ENCODE measurements at regions not wholly inside any gene's neighbourhood (a gene's known extent, or its start where the extent isn't known, plus 50 kb on each side); places are given as distances from the start of the nearest gene placed in this dataset.

GRCh38 chr14:28059254-28059653 is 707.3 kb upstream of the FOXG1 start:
- ATAC-seq (no peak), DNase-seq (no peak)
- intact Hi-C loops (cut with DNase I, micrococcal nuclease) = no loop called here

DNA sequence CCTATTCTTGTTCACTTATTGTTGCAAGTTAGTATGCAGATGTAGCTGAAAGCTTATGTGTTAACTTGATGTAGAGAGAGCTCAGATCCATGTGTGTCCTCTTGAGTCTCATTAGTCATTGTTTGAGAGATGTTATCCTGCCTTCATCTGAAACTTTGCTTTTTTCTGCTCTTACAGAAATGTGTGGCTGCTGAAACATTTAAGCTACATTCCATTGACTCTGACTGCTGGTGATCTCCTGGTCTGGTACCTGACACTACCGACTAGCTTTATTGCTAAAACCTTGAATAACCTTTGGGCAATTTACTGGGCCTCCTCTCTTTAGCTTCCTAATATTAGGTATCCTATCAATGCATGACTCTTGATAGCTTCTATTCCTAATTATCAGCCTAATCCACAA is 705.6 kb upstream of the FOXG1 start:
- intact Hi-C loops (cut with DNase I, micrococcal nuclease) = no loop called here
- ATAC-seq (no peak), DNase-seq (no peak)

GRCh38 chr14:28077021-28077420 is 689.6 kb upstream of the FOXG1 start:
- intact Hi-C loops (cut with DNase I, micrococcal nuclease) = no loop called here
- ATAC-seq (no peak), DNase-seq (no peak)

GRCh38 chr14:28083389-28083788 is 683.2 kb upstream of the FOXG1 start:
- DNase-seq (no peak), ATAC-seq (no peak)
- intact Hi-C loops (cut with DNase I, micrococcal nuclease) = no loop called here

GRCh38 chr14:28088125-28088524 is 678.5 kb upstream of the FOXG1 start:
- no peak for ATAC-seq
- no peak for DNase-seq
- intact Hi-C loops (cut with DNase I, micrococcal nuclease) = no loop called here

- intact Hi-C loops (cut with DNase I, micrococcal nuclease) = no loop called here
- ATAC-seq (no peak), DNase-seq (no peak)
Measured at GRCh38 chr14:28097585-28097984, 669.0 kb upstream of the FOXG1 start.

DNA sequence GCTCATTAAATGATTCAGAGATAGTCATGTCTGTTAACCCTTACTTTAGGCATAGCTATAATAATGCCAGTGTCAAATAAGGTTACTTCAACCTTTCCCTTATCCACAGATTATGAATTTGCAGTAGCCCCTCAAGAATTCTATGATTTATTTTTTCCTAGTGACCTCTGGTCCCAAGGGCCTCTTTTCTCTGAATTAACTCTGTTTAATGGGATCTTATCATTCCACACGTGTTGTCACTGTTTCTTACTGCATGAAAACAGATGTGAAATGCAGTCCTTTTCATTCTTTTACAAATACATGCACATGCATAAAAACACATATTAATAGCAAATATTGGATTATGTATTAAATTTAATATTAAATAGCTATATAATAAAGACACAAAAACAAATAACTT is 667.7 kb upstream of the FOXG1 start:
- ATAC-seq (no peak), DNase-seq (no peak)
- intact Hi-C loops (cut with DNase I, micrococcal nuclease) = no loop called here

DNA sequence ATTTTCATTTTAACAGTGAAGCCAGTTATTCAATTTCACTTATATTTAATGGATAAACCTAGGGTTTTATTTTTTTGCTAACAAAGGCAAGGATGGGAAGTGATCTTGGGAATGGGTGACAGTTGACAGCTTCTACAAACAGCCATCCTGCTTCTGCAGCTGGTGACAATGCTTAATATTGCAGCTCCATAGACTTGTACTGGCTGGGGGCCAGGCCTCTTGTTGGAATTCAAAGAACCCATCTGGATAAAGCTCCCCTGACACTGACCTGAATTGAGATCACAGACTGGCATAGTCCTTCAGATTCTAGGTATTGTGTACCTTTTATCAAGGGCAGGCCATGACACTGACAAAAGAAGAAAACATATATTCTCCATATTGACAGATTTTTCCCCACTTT is 664.6 kb upstream of the FOXG1 start:
- ATAC-seq (no peak), DNase-seq (no peak)
- intact Hi-C loops (cut with DNase I, micrococcal nuclease) = no loop called here

DNA sequence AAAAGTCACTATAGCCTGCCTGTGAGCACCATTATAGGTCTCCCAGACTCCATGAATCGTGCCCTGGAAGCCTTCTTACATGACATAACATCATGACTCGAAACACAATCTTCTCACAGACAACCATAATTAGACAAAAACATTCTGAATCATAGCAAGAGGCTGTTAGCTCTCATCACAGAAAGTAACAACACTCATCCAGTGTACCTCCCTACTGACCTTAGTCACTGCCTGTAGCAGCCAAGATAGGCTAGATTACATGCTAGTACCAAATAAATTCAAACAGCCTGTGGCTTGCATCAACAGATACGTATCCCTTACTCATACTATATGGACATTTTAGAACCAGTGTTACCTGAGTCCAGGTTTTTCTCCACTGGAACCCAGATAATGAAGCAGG is 663.8 kb upstream of the FOXG1 start:
- ATAC-seq (no peak), DNase-seq (no peak)
- intact Hi-C loops (cut with DNase I, micrococcal nuclease) = no loop called here

DNA sequence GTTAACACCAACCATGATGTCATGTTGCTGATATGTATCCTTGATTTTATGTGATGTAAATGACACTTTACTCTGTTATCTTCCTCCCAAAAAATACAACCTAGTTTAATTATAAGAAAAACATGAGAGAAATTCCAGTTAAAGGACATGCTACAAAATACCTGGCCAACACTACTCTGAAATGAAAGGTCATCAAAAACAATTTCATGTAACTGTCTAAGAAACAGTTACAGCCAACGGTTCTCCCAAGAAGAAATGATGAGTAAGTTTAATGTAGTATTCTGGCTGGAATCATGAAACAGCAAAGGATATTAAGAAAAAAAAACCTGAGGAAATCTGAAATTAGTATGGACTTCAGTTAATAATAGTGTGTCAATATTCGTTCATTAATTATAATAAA is 653.3 kb upstream of the FOXG1 start:
- DNase-seq (no peak), ATAC-seq (no peak)
- intact Hi-C loops (cut with DNase I, micrococcal nuclease) = no loop called here

DNA sequence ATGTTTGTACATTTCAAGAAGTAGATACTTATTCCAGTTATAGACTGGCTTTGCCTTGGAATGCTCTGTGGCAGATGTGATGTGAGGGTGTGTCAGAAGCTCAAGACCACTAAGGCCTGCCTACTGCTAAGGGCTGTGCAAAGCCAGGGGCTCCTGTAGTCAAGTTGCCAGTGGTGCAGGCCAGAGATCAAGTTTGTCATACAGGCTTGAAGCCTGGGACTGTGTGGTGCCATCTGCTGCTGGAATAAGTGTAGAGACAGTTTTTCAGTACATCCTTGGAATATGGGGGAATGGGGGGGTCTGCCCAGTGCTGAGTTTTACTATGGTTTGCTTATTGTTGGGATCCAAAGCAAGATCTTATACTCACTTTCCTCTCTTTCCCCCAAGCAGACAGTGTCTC is 649.9 kb upstream of the FOXG1 start:
- no peak for ATAC-seq
- no peak for DNase-seq
- intact Hi-C loops (cut with DNase I, micrococcal nuclease) = no loop called here

DNA sequence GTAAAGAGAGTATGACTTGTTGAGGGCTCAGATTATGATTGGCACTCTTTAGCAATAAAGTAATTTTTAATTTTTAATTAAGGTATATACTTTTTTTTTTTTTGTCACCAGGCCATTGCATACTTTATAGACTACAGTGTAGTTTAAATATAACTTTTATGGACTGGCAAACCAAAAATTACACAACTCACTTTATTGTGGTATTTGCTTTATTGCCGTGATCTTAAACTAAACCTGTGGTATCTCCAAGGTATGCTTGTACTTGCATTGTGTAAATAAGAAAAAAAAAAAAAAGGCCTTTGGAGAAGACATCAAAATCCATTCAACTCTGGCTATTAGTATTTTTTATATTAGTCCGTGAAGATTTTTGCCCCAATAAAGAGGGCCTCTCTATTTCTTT is 646.7 kb upstream of the FOXG1 start:
- ATAC-seq (peak; percentile 76), DNase-seq (no peak)
- intact Hi-C loops (cut with DNase I, micrococcal nuclease) = no loop called here

GRCh38 chr14:28120391-28120790 is 646.2 kb upstream of the FOXG1 start:
- intact Hi-C loops (cut with DNase I, micrococcal nuclease) = no loop called here
- ATAC-seq (no peak), DNase-seq (no peak)

DNA sequence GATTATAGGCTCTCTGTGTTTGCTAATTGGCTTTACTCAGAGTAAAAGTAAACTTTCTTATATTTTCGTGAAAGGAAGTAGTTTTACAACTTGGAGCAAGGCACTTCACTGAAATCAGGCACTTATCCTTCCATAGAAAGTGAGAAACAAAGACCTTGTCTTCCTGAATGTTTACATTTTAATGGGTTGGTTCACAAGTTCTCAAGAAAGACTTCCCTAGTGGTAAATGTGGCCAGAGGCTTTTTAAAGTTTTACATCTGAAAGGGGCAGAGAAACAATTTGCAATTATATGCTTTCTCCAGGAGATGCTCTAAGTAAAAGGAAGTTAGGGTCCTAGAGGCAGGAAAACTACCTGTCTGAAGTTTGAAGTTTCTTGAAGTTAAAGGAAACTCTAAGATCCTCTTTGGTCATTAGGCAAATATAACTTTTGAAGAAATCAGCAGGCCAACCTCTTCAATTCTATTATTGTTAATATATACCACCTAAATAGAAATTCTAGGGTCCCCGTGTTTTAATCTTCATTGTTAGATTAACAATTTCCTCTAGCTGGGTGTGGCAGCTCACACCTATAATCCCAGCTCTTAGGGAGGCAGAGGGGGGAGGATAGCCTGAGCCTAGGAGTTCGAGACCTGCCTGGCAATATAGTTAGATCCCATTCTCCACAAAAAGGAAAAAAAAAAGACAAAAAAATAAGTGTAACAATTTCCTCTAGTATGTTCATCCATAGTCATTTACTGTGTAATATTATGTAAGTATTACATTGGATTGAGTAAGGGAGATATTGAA is 644.9 kb upstream of the FOXG1 start:
- no peak for ATAC-seq
- intact Hi-C loops (cut with DNase I, micrococcal nuclease) = no loop called here
- DNase-seq = no peak

DNA sequence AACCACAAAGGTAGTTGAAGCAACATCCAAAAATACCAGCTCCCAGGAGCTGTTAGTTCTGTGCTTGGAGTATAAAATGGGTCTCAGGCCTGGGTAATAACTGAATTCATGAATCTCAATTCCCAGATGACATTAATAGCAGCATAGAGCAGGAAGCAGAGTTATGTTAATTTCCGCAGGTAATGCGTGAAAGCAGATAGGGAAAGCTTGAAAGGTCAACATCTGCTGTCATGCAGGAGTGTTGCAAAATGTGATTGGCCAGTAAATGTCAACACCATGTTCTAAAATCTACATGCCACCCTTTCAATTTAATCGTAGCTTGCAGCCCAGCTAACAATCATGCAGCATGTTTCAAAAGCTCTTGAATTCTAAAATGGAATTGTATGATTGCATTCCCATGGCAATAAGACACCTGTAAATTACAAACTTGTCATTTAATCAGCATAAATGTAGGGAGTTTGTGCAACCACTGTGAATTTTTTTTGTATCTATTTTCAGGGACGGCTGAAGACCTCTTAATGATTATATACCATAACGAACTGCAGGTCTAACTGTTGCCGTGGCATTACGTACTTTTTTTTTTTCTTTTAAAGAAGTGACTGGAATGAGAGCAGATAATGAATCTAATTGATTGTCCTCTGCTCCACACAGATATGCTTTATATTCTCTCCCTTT is 635.8 kb upstream of the FOXG1 start:
- intact Hi-C loops (cut with DNase I, micrococcal nuclease) = no loop called here
- DNase-seq = no peak
- ATAC-seq = no peak

DNA sequence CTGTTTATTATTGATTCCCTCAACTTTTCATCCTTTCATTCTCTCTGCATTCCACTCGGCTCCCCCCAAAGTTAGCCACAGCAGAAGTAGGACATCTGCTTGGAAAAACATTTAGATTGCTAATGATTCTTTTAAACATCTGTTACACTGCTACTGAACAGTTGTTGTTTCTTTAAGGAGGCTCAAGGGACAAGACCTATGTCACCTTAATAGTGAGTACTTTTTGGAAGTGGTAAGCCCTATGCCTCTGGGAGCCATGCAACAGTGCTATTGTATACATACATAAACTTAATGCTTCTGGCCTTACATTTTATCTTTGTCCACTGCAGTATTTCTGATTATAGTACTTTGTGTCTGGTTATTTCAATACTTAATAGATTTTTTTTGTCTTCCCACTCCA is 628.2 kb upstream of the FOXG1 start:
- intact Hi-C loops (cut with DNase I, micrococcal nuclease) = no loop called here
- no peak for DNase-seq
- ATAC-seq = no peak

- intact Hi-C loops (cut with DNase I, micrococcal nuclease) = no loop called here
- DNase-seq (no peak), ATAC-seq (no peak)
Measured at GRCh38 chr14:28141662-28142061, 624.9 kb upstream of the FOXG1 start.

- no peak for DNase-seq
- ATAC-seq = no peak
- intact Hi-C loops (cut with DNase I, micrococcal nuclease) = no loop called here
Measured at GRCh38 chr14:28142400-28143015, 624.1 kb upstream of the FOXG1 start.

DNA sequence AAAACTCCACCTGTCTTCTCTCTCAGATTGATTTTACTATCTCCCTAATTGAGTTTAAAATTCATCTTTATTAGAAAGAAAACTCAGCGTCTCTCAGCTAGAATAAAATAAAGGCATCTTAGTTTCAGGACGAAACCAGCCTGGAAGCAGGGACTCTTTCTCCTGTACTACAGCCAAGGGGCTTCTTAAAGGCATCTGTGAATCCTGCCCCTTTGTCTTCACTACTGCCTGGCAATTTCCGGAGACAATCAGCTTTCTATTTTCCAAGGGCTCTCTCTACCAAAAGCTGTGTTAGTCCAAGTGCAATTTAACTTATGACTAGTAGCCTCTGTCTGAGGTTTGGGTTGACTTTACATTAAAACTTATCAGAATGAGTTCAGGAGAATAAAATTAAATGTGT is 623.3 kb upstream of the FOXG1 start:
- no peak for ATAC-seq
- intact Hi-C loops (cut with DNase I, micrococcal nuclease) = no loop called here
- no peak for DNase-seq

GRCh38 chr14:28151926-28152325 is 614.7 kb upstream of the FOXG1 start:
- no peak for DNase-seq
- ATAC-seq = no peak
- intact Hi-C loops (cut with DNase I, micrococcal nuclease) = no loop called here
